A549 (cell line): ENCODE measurements at regions not wholly inside any gene's neighbourhood (a gene's known extent, or its start where the extent isn't known, plus 50 kb on each side); places are given as distances from the start of the nearest gene placed in this dataset.

ENCODE experiments used
- POLR2A ChIP-seq: IDR thresholded peaks from 2 replicates; pipeline ENCODE4 v1.6.1; 2012; ENCODE audit warnings: mild to moderate bottlenecking, low read length
- RFX5 ChIP-seq: fragments of 450-650 bp; IDR thresholded peaks from 2 replicates; pipeline ENCODE4 v1.7.1; 2014; ENCODE audit warnings: antibody characterized with exemption, mild to moderate bottlenecking, moderate library complexity
- TF ChIP-seq, protein P1 (sequence below): fragments of 250-450 bp; sonication (Bioruptor Pico); IDR thresholded peaks from 2 replicates; pipeline ENCODE4 v1.5.0; 2020; ENCODE audit warnings: low read depth, mild to moderate bottlenecking, moderate library complexity
- TF ChIP-seq, protein P2 (sequence below): fragments of >200 bp; sonication (Bioruptor Twin); formaldehyde crosslinking; IDR thresholded peaks from 3 replicates; pipeline ENCODE4 v1.6.1; 2016
- TF ChIP-seq, protein P3 (sequence below): fragments of >200 bp; sonication (Bioruptor Twin); formaldehyde crosslinking; IDR thresholded peaks from 3 replicates; pipeline ENCODE4 v1.5.1; 2016

DNA sequence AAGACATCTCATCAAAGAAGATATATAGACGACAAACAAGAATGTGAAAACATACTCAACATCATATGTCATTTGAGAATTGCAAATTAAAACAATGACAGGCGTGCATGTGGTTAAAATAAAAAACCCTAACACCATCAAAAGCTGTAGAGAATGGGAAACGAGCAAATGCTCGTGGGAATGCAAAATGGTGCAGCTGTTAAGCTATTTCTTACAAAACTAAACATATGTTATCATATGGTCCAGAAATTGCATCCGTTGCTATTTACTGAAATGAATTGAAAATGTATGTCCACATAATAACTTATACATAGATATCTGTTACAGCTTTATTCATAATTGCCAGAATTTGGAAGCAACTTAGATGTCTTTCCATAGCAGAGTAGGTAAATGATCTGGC is 574.4 kb downstream of the TNS3 start:
- TF ChIP-seq RFX5 = no peak
- TF ChIP-seq, protein P1, sequence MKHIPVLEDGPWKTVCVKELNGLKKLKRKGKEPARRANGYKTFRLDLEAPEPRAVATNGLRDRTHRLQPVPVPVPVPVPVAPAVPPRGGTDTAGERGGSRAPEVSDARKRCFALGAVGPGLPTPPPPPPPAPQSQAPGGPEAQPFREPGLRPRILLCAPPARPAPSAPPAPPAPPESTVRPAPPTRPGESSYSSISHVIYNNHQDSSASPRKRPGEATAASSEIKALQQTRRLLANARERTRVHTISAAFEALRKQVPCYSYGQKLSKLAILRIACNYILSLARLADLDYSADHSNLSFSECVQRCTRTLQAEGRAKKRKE = no peak
- TF ChIP-seq, protein P2, sequence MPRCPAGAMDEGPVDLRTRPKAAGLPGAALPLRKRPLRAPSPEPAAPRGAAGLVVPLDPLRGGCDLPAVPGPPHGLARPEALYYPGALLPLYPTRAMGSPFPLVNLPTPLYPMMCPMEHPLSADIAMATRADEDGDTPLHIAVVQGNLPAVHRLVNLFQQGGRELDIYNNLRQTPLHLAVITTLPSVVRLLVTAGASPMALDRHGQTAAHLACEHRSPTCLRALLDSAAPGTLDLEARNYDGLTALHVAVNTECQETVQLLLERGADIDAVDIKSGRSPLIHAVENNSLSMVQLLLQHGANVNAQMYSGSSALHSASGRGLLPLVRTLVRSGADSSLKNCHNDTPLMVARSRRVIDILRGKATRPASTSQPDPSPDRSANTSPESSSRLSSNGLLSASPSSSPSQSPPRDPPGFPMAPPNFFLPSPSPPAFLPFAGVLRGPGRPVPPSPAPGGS = no peak
- TF ChIP-seq, protein P3, sequence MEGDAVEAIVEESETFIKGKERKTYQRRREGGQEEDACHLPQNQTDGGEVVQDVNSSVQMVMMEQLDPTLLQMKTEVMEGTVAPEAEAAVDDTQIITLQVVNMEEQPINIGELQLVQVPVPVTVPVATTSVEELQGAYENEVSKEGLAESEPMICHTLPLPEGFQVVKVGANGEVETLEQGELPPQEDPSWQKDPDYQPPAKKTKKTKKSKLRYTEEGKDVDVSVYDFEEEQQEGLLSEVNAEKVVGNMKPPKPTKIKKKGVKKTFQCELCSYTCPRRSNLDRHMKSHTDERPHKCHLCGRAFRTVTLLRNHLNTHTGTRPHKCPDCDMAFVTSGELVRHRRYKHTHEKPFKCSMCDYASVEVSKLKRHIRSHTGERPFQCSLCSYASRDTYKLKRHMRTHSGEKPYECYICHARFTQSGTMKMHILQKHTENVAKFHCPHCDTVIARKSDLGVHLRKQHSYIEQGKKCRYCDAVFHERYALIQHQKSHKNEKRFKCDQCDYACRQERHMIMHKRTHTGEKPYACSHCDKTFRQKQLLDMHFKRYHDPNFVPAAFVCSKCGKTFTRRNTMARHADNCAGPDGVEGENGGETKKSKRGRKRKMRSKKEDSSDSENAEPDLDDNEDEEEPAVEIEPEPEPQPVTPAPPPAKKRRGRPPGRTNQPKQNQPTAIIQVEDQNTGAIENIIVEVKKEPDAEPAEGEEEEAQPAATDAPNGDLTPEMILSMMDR = no peak
- TF ChIP-seq POLR2A = no peak
